Globus pallidus (tissue), 1 donor: ENCODE measurements at regions not wholly inside any gene's neighbourhood (a gene's known extent, or its start where the extent isn't known, plus 50 kb on each side); places are given as distances from the start of the nearest gene placed in this dataset.
"Not testable (repeated sequence)": the region's sequence is repeated elsewhere in the genome, so short reads cannot be mapped to it uniquely, and the experiment has no call there.

ENCODE experiments used
- DNase-seq: peaks from one replicate; pipeline ENCODE4 v3.0.0-alpha.2; 2015; ENCODE audit warnings: low spot score

- no peak for DNase-seq
These were observed 458.8 kb downstream of the METTL4 start for GRCh38 chr18:2112435-2113045.

GRCh38 chr18:2114289-2114688 lies 457.0 kb downstream of the METTL4 start:
- DNase-seq: no peak

GRCh38 chr18:2114765-2115164 lies 456.5 kb downstream of the METTL4 start:
- no peak for DNase-seq

- DNase-seq: no peak
These were observed 450.1 kb downstream of the METTL4 start for GRCh38 chr18:2121224-2121623.

- DNase-seq: no peak
These were observed 448.2 kb downstream of the METTL4 start for GRCh38 chr18:2123077-2123476.

GRCh38 chr18:2134364-2134763 lies 436.9 kb downstream of the METTL4 start:
- DNase-seq: no peak

GRCh38 chr18:2135309-2135708 lies 436.0 kb downstream of the METTL4 start:
- DNase-seq: no peak

GRCh38 chr18:2138552-2138951 lies 432.8 kb downstream of the METTL4 start:
- DNase-seq: no peak

GRCh38 chr18:2139691-2140090 lies 431.6 kb downstream of the METTL4 start:
- DNase-seq: no peak

GRCh38 chr18:2143636-2144035 lies 427.7 kb downstream of the METTL4 start:
- no peak for DNase-seq

GRCh38 chr18:2144811-2145210 lies 426.5 kb downstream of the METTL4 start:
- no peak for DNase-seq

GRCh38 chr18:2146092-2146491 lies 425.2 kb downstream of the METTL4 start:
- no peak for DNase-seq

- no peak for DNase-seq
These were observed 424.6 kb downstream of the METTL4 start for GRCh38 chr18:2146754-2147153.

GRCh38 chr18:2147476-2148230 lies 423.7 kb downstream of the METTL4 start:
- DNase-seq: no peak

GRCh38 chr18:2148823-2149222 lies 422.5 kb downstream of the METTL4 start:
- DNase-seq: no peak

GRCh38 chr18:2150566-2150965 lies 420.7 kb downstream of the METTL4 start:
- DNase-seq: no peak

- DNase-seq: no peak
These were observed 417.0 kb downstream of the METTL4 start for GRCh38 chr18:2154278-2154677.

- DNase-seq: no peak
These were observed 406.4 kb downstream of the METTL4 start for GRCh38 chr18:2164644-2165550.

- DNase-seq: not testable (repeated sequence)
These were observed 404.4 kb downstream of the METTL4 start for GRCh38 chr18:2166876-2167275.

GRCh38 chr18:2168022-2168421 lies 403.3 kb downstream of the METTL4 start:
- DNase-seq: no peak

GRCh38 chr18:2169656-2170055 lies 401.6 kb downstream of the METTL4 start:
- DNase-seq: no peak

- DNase-seq: no peak
These were observed 399.3 kb downstream of the METTL4 start for GRCh38 chr18:2171840-2172625.
